Astrocyte (in vitro differentiated cells and primary cell): ENCODE measurements at regions not wholly inside any gene's neighbourhood (a gene's known extent, or its start where the extent isn't known, plus 50 kb on each side); places are given as distances from the start of the nearest gene placed in this dataset.

Experiments used
- DNase-seq: peaks from one replicate; pipeline ENCODE4 v3.0.0-alpha.2; 2010; ENCODE audit warnings: low read depth
- FAIRE-seq: peaks from 2 replicates; lab custom pipeline; 2011; peaks lifted over from hg19 to GRCh38; lab: Jason Lieb, UNC
- H2AFZ ChIP-seq: 2 replicates; pipeline ENCODE4 v1.6.0; 2012; ENCODE audit warnings: low read depth, low read length, inconsistent platforms
- H3K27ac ChIP-seq: 2 replicates; pipeline ENCODE4 v1.5.1; 2011; ENCODE audit warnings: low read depth, low read length, inconsistent platforms
- H3K27me3 ChIP-seq: 2 replicates; pipeline ENCODE4 v1.6.0; 2011; ENCODE audit warnings: low read length, inconsistent platforms; ENCODE audit not compliant: insufficient read depth
- H3K36me3 ChIP-seq: 2 replicates; pipeline ENCODE4 v1.5.1; 2011; ENCODE audit warnings: low read length, inconsistent platforms; ENCODE audit not compliant: insufficient read depth
- H3K4me1 ChIP-seq: 2 replicates; pipeline ENCODE4 v1.5.1; 2011; ENCODE audit warnings: low read length, inconsistent platforms; ENCODE audit not compliant: insufficient read depth
- H3K4me2 ChIP-seq: 2 replicates; pipeline ENCODE4 v1.6.0; 2012; ENCODE audit warnings: low read length, inconsistent platforms
- H3K4me3 ChIP-seq: 2 replicates; pipeline ENCODE4 v1.5.1; 2011; ENCODE audit warnings: low read depth, mild to moderate bottlenecking, low read length, inconsistent platforms; ENCODE audit not compliant: insufficient read depth
- H3K79me2 ChIP-seq: 2 replicates; pipeline ENCODE4 v1.6.0; 2012; ENCODE audit warnings: mild to moderate bottlenecking, low read length, inconsistent platforms; ENCODE audit not compliant: insufficient read depth
- H3K9ac ChIP-seq: 2 replicates; pipeline ENCODE4 v1.6.0; 2012; ENCODE audit warnings: mild to moderate bottlenecking, low read length, inconsistent platforms
- H3K9me3 ChIP-seq: 2 replicates; pipeline ENCODE4 v1.5.1; 2012; ENCODE audit warnings: low read depth, mild to moderate bottlenecking, low read length, inconsistent platforms; ENCODE audit not compliant: insufficient read depth
- H4K20me1 ChIP-seq: 2 replicates; pipeline ENCODE4 v1.6.0; 2012; ENCODE audit warnings: low read length, inconsistent platforms; ENCODE audit not compliant: insufficient read depth
- H3K27ac Mint-ChIP-seq: one replicate; pipeline ENCODE4 v1.8.0; 2021; ENCODE audit warnings: mild to moderate bottlenecking, mixed read lengths; ENCODE audit not compliant: unreplicated experiment
- H3K27me3 Mint-ChIP-seq: one replicate; pipeline ENCODE4 v1.8.0; 2021; ENCODE audit warnings: low read depth, mixed read lengths; ENCODE audit not compliant: unreplicated experiment
- H3K36me3 Mint-ChIP-seq: one replicate; pipeline ENCODE4 v1.8.0; 2021; ENCODE audit warnings: low read depth, mixed read lengths; ENCODE audit not compliant: unreplicated experiment
- H3K4me1 Mint-ChIP-seq: one replicate; pipeline ENCODE4 v1.8.0; 2021; ENCODE audit warnings: low read depth, mixed read lengths; ENCODE audit not compliant: unreplicated experiment
- H3K4me3 Mint-ChIP-seq: one replicate; pipeline ENCODE4 v1.8.0; 2021; ENCODE audit warnings: mild to moderate bottlenecking, moderate library complexity, mixed read lengths; ENCODE audit not compliant: unreplicated experiment
- H3K9me3 Mint-ChIP-seq: one replicate; pipeline ENCODE4 v1.8.0; 2021; ENCODE audit warnings: mild to moderate bottlenecking, mixed read lengths; ENCODE audit not compliant: unreplicated experiment
- EZH2 ChIP-seq: IDR thresholded peaks from 2 replicates; pipeline ENCODE4 v1.6.1; 2012; ENCODE audit warnings: mild to moderate bottlenecking, low read length, inconsistent platforms; ENCODE audit not compliant: insufficient read depth
- TF ChIP-seq, protein P1 (sequence below): IDR thresholded peaks from 2 replicates; pipeline ENCODE4 v1.5.1; 2011; ENCODE audit warnings: low read depth, mild to moderate bottlenecking, inconsistent platforms, low read length, moderate library complexity; ENCODE audit not compliant: insufficient read depth

DNA sequence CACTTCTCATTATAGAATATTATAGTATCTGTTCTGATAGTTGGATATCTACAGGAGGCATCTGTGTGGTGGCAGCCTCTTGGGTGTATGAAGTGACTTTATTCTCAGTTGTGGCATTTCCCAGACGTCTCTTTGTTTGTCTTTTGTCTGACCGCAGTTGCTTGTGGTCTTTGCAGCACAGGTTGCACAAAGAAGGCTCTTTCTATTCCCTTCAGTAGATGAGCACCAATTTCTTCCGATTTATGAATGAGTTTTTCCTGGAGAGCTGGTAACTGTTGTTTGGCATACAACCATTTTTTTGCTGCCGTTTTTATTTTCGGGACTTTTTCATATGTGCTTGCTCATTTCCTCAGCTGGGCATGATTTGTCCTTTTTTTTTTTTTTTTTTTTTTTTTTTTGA is 56.4 kb upstream of the MYO10 start:
- Histone ChIP-seq H2AFZ (no peak overlapping the region), H3K4me1 (peaks cover 27% of the 10 kb centered on the region), H3K27me3 (no peaks in the 10 kb centered on the region), H3K4me3 (no peak overlapping the region), H3K9me3 (no peaks in the 10 kb centered on the region), H3K4me2 (peak overlapping the region; percentile 65), H4K20me1 (no peaks in the 10 kb centered on the region), H3K9ac (peak overlapping the region; percentile 42), H3K36me3 (no peaks in the 10 kb centered on the region), H3K79me2 (no peaks in the 10 kb centered on the region), H3K27ac (peak overlapping the region; percentile 79)
- FAIRE-seq (no peak), DNase-seq (peak; percentile 75)
- no peaks in the 10 kb centered on the region for H3K36me3 Mint-ChIP-seq
- TF ChIP-seq, protein P1, sequence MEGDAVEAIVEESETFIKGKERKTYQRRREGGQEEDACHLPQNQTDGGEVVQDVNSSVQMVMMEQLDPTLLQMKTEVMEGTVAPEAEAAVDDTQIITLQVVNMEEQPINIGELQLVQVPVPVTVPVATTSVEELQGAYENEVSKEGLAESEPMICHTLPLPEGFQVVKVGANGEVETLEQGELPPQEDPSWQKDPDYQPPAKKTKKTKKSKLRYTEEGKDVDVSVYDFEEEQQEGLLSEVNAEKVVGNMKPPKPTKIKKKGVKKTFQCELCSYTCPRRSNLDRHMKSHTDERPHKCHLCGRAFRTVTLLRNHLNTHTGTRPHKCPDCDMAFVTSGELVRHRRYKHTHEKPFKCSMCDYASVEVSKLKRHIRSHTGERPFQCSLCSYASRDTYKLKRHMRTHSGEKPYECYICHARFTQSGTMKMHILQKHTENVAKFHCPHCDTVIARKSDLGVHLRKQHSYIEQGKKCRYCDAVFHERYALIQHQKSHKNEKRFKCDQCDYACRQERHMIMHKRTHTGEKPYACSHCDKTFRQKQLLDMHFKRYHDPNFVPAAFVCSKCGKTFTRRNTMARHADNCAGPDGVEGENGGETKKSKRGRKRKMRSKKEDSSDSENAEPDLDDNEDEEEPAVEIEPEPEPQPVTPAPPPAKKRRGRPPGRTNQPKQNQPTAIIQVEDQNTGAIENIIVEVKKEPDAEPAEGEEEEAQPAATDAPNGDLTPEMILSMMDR, result no peak
- no peak for TF ChIP-seq EZH2
- no peak overlapping the region for H3K4me3 Mint-ChIP-seq
- H3K9me3 Mint-ChIP-seq, result no peaks in the 10 kb centered on the region
- no peak overlapping the region for H3K27ac Mint-ChIP-seq
- H3K4me1 Mint-ChIP-seq, result peaks cover 35% of the 10 kb centered on the region
- H3K27me3 Mint-ChIP-seq, result no peaks in the 10 kb centered on the region

DNA sequence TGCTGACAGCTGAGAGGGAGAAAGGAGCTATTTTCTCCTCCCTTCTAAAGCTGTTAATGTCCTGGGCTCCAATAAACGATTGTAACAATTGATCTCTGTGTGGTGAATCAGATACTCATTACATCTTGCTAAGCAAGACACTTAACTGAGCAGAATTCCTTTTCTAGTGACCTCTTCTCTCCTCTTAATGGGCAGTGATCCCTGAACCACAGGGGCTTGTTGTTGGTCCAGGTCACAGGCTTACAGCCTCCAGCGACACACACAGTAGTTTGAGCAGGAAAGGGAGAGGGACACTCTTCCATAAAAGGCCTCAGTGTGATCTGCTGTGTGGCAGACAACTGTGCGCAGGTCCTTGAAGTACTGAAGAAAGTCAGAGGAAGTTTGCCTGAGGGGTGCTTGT is 58.5 kb upstream of the MYO10 start:
- Histone ChIP-seq H3K4me3 (no peak overlapping the region), H3K4me1 (peaks cover 27% of the 10 kb centered on the region), H4K20me1 (no peaks in the 10 kb centered on the region), H3K4me2 (peak overlapping the region; percentile 46), H3K27me3 (no peaks in the 10 kb centered on the region), H3K36me3 (no peaks in the 10 kb centered on the region), H3K79me2 (no peaks in the 10 kb centered on the region), H3K9ac (peak overlapping the region; percentile 7), H3K27ac (peak overlapping the region; percentile 17), H3K9me3 (no peaks in the 10 kb centered on the region), H2AFZ (peak overlapping the region; percentile 48)
- Mint-ChIP-seq H3K9me3 (no peaks in the 10 kb centered on the region), H3K4me3 (peak overlapping the region; percentile 5), H3K36me3 (no peaks in the 10 kb centered on the region), H3K27me3 (no peaks in the 10 kb centered on the region), H3K27ac (peak overlapping the region; percentile 78), H3K4me1 (peaks cover 25% of the 10 kb centered on the region)
- FAIRE-seq (no peak), DNase-seq (no peak)
- no peak for TF ChIP-seq EZH2
- TF ChIP-seq, protein P1, result no peak

- Histone ChIP-seq H3K4me2 (peak overlapping the region; percentile 46), H3K9me3 (no peaks in the 10 kb centered on the region), H2AFZ (peak overlapping the region; percentile 6), H3K79me2 (no peaks in the 10 kb centered on the region), H3K4me1 (peaks cover 27% of the 10 kb centered on the region), H4K20me1 (no peaks in the 10 kb centered on the region), H3K27ac (peak overlapping the region; percentile 19), H3K9ac (peak overlapping the region; percentile 7), H3K4me3 (no peak overlapping the region), H3K36me3 (no peaks in the 10 kb centered on the region), H3K27me3 (no peaks in the 10 kb centered on the region)
- Mint-ChIP-seq H3K4me1 (peaks cover 25% of the 10 kb centered on the region), H3K36me3 (no peaks in the 10 kb centered on the region), H3K4me3 (no peak overlapping the region), H3K27me3 (no peaks in the 10 kb centered on the region), H3K27ac (no peak overlapping the region), H3K9me3 (no peaks in the 10 kb centered on the region)
- DNase-seq (peak; percentile 18), FAIRE-seq (no peak)
- TF ChIP-seq, protein P1, result no peak
- TF ChIP-seq EZH2, result no peak
These were observed 59.3 kb upstream of the MYO10 start for GRCh38 chr5:16995372-16995771.
